ENCODE measurements at regions not wholly inside any gene's neighbourhood (a gene's known extent, or its start where the extent isn't known, plus 50 kb on each side); places are given as distances from the start of the nearest gene placed in this dataset.

- TF ChIP-seq ZC3H4 (CRISPR knock-in tag; IDR thresholded peaks at IDR 0.05; ENCODE audit: borderline replicate concordance) (peak; percentile 72; the same call in 1 of the 2 replicates), ZNF230 (CRISPR knock-in tag; IDR thresholded peaks at IDR 0.05) (peak; percentile 20; the same call in 1 of the 2 replicates), KDM5B (CRISPR knock-in tag; IDR thresholded peaks at IDR 0.05; ENCODE audit: borderline replicate concordance) (no peak), ZNF607 (CRISPR knock-in tag; IDR thresholded peaks at IDR 0.05; ENCODE audit: borderline replicate concordance) (peak; percentile 31; the same call in 1 of the 2 replicates), ETV5 (CRISPR knock-in tag; IDR thresholded peaks at IDR 0.05; ENCODE audit: borderline replicate concordance) (no peak; the same call in 1 of the 2 replicates), PCBP2 (optimal IDR thresholded peaks at IDR 0.05; ENCODE audit: low read depth, low read length, poor library complexity, severe bottlenecking) (no peak), ONECUT2 (CRISPR knock-in tag; IDR thresholded peaks at IDR 0.05) (no peak), ZGPAT (CRISPR knock-in tag; IDR thresholded peaks at IDR 0.05) (no peak), SRY (CRISPR knock-in tag; IDR thresholded peaks at IDR 0.05) (no peak), SMC3 (IDR thresholded peaks at IDR 0.05; ENCODE audit: low read length) (no peak), CHD4 (IDR thresholded peaks at IDR 0.05; ENCODE audit: borderline replicate concordance, low read length) (no peak), ZNF7 (CRISPR knock-in tag; IDR thresholded peaks at IDR 0.05) (no peak), MED1 (CRISPR knock-in tag; IDR thresholded peaks at IDR 0.05) (no peak), ZBTB34 (CRISPR knock-in tag; IDR thresholded peaks at IDR 0.05) (no peak), ZSCAN22 (CRISPR knock-in tag; IDR thresholded peaks at IDR 0.05) (no peak), NAIF1 (CRISPR knock-in tag; IDR thresholded peaks at IDR 0.05; ENCODE audit: borderline replicate concordance) (0 out of 2 replicates have a peak, but pooled peaks have one; percentile 10), ZNF136 (CRISPR knock-in tag; IDR thresholded peaks at IDR 0.05; ENCODE audit: low read depth) (no peak), HMGXB4 (CRISPR knock-in tag; IDR thresholded peaks at IDR 0.05; ENCODE audit: borderline replicate concordance in 1 of 2, low read depth in 1 of 2) (peak in 1 of 2 experiments; percentile 53; a peak in 1 of 4 replicates), DZIP1 (CRISPR knock-in tag; IDR thresholded peaks at IDR 0.05) (peak; percentile 48; the same call in 1 of the 2 replicates), NR1H2 (CRISPR knock-in tag; IDR thresholded peaks at IDR 0.05; ENCODE audit: borderline replicate concordance, low read depth) (no peak), HNRNPLL (IDR thresholded peaks at IDR 0.05; ENCODE audit: low read depth, low read length, poor library complexity, severe bottlenecking) (no peak)
Observed at GRCh38 chr17:77391668-77392375, 251.1 kb downstream of the SEC14L1 start (continued).

Data from HepG2 (cell line).